SK-N-SH (cell line): ENCODE measurements at regions not wholly inside any gene's neighbourhood (a gene's known extent, or its start where the extent isn't known, plus 50 kb on each side); places are given as distances from the start of the nearest gene placed in this dataset.

ENCODE experiments used
- ELF1 ChIP-seq: IDR thresholded peaks from 2 replicates; pipeline ENCODE4 v1.4.0; 2012
- EZH2phosphoT487 ChIP-seq: fragments of 200-600 bp; sonication (generic); IDR thresholded peaks from 2 replicates; pipeline ENCODE4 v1.6.1; 2017; ENCODE audit warnings: low read depth, mixed run types, mild to moderate bottlenecking, antibody characterized with exemption, moderate library complexity, borderline replicate concordance
- FOXM1 ChIP-seq: IDR thresholded peaks from 2 replicates; pipeline ENCODE4 v1.4.0; 2012; ENCODE audit warnings: low read depth, mild to moderate bottlenecking
- POLR2AphosphoS5 ChIP-seq: IDR thresholded peaks from 2 replicates; pipeline ENCODE4 v1.6.1; 2012; ENCODE audit warnings: low read depth, low read length
- RAD21 ChIP-seq: IDR thresholded peaks from 2 replicates; pipeline ENCODE4 v1.6.1; 2012; ENCODE audit warnings: mild to moderate bottlenecking, low read length
- RCOR1 ChIP-seq: fragments of 150-350 bp; IDR thresholded peaks from 2 replicates; pipeline ENCODE4 v1.6.1; 2017; ENCODE audit warnings: antibody characterized with exemption, low read length
- SIN3A ChIP-seq: IDR thresholded peaks from 2 replicates; pipeline ENCODE4 v1.6.1; 2012; ENCODE audit warnings: low read depth, mild to moderate bottlenecking, low read length, moderate library complexity, borderline replicate concordance
- SMC3 ChIP-seq: IDR thresholded peaks from 2 replicates; pipeline ENCODE4 v1.6.1; 2012; ENCODE audit warnings: low read depth, low read length, improper control_type of control experiment
- TAF1 ChIP-seq: IDR thresholded peaks from 2 replicates; pipeline ENCODE4 v1.6.1; 2012; ENCODE audit warnings: low read depth, mild to moderate bottlenecking, low read length, moderate library complexity, borderline replicate concordance
- TEAD4 ChIP-seq: IDR thresholded peaks from 2 replicates; pipeline ENCODE4 v1.4.0; 2012; ENCODE audit warnings: mild to moderate bottlenecking, borderline replicate concordance; ENCODE audit not compliant: insufficient read depth
- TF ChIP-seq, protein P1 (sequence below): fragments of 200-600 bp; sonication (generic); IDR thresholded peaks from 2 replicates; pipeline ENCODE4 v1.6.1; 2017; ENCODE audit warnings: antibody characterized with exemption, mild to moderate bottlenecking, moderate library complexity

DNA sequence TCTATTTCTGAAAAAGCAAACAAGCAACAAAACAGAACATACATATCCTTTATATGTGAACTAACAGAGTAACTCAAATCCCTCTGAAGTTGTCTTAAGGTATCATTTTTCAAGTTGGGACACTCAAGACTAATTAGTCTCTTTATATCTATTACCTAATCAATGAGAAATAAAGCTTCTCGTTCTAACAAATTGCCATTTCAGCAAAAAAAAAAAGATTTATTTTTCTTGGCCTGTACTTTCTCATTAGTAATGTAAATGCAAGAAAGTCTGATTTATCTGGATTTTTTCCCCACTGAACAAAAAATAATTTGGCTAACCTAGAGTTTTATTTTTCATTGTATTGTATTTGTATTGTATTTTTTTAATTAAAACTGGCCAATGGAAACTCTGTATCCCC, 176.1 kb upstream of the NOL4 start:
- TF ChIP-seq, protein P1, sequence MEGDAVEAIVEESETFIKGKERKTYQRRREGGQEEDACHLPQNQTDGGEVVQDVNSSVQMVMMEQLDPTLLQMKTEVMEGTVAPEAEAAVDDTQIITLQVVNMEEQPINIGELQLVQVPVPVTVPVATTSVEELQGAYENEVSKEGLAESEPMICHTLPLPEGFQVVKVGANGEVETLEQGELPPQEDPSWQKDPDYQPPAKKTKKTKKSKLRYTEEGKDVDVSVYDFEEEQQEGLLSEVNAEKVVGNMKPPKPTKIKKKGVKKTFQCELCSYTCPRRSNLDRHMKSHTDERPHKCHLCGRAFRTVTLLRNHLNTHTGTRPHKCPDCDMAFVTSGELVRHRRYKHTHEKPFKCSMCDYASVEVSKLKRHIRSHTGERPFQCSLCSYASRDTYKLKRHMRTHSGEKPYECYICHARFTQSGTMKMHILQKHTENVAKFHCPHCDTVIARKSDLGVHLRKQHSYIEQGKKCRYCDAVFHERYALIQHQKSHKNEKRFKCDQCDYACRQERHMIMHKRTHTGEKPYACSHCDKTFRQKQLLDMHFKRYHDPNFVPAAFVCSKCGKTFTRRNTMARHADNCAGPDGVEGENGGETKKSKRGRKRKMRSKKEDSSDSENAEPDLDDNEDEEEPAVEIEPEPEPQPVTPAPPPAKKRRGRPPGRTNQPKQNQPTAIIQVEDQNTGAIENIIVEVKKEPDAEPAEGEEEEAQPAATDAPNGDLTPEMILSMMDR = no peak
- no peak for TF ChIP-seq TEAD4
- no peak for TF ChIP-seq SMC3
- no peak for TF ChIP-seq RCOR1
- TF ChIP-seq POLR2AphosphoS5 = no peak
- no peak for TF ChIP-seq ELF1
- no peak for TF ChIP-seq TAF1
- no peak for TF ChIP-seq SIN3A
- TF ChIP-seq FOXM1 = no peak
- TF ChIP-seq EZH2phosphoT487 = no peak
- no peak for TF ChIP-seq RAD21
